HCT116 (cell line): ENCODE measurements at regions not wholly inside any gene's neighbourhood (a gene's known extent, or its start where the extent isn't known, plus 50 kb on each side); places are given as distances from the start of the nearest gene placed in this dataset.

Source experiments
- ATAC-seq: fragments of 200-7000 bp; cut with Tn5 transposase; 2 replicates; pipeline ENCODE4 v1.9.1; 2020; ENCODE audit warnings: mild to moderate bottlenecking, moderate library complexity
- BruUV-seq: library from RNA; stranded (reverse); fragments of 400-500 nt; replicated peaks from 2 replicates; lab custom pipeline; 2021; lab: Mats Ljungman, UMichigan
- CTCF ChIA-PET: fragments of 300-600 bp; sonication (Branson Sonifier 250); formaldehyde crosslinking; loops from one replicate; lab custom pipeline; 2021; ENCODE audit warnings: antibody characterized with exemption; lab: Charles Lee
- POLR2A ChIA-PET: fragments of 300-600, 350-600 bp; sonication (Branson Sonifier 250); formaldehyde crosslinking; loops from one replicate; lab custom pipeline; 2021; ENCODE audit warnings: antibody characterized with exemption; lab: Charles Lee
- RAD21 ChIA-PET, 2 experiments: fragments of 300-600 bp; sonication (Branson Sonifier 250); formaldehyde crosslinking; loops; one replicate each; lab custom pipeline; 2023; ENCODE audit warnings: low total read pairs in 2 of 2; ENCODE audit not compliant: uncharacterized antibody in 2 of 2, unreplicated experiment in 2 of 2, low non-redundant PET in 1 of 2; lab: Charles Lee
- DNase-seq: peaks from one replicate; pipeline ENCODE4 v3.0.0-alpha.2; 2010; ENCODE audit warnings: low read depth, low spot score
- H2AFZ ChIP-seq: fragments of 200-600 bp; shearing (Covaris generic), sonication (generic); 2 replicates; pipeline ENCODE4 v1.6.1; 2017; ENCODE audit warnings: low read depth, mixed run types, mixed read lengths, antibody characterized with exemption, low read length; ENCODE audit not compliant: poor library complexity, severe bottlenecking
- H3K27ac ChIP-seq: 2 replicates; pipeline ENCODE4 v1.5.1; 2012; ENCODE audit warnings: low read depth, low read length
- H3K27me3 ChIP-seq: fragments of 200-600 bp; sonication (generic); 2 replicates; pipeline ENCODE4 v1.6.1; 2016; ENCODE audit warnings: mixed run types, low read length, mixed read lengths; ENCODE audit not compliant: insufficient read depth
- H3K36me3 ChIP-seq, 2 experiments: fragments of 200-500 bp in 1 of 2; fragments of 200-600 bp in 1 of 2; sonication (Bioruptor generic) in 1 of 2; sonication (generic) in 1 of 2; 2 replicates each; pipeline versions ENCODE4 v1.5.1 to v1.6.1; 2014 to 2016; ENCODE audit warnings: low read length in 2 of 2, inconsistent platforms in 1 of 2, mixed read lengths in 1 of 2, mixed run types in 1 of 2; ENCODE audit not compliant: insufficient read depth in 2 of 2, control insufficient read depth in 1 of 2
- H3K4me1 ChIP-seq, 2 experiments: fragments of 200-600 bp in 1 of 2; sonication (generic) in 1 of 2; 2 replicates each; pipeline versions ENCODE4 v1.5.1 to v1.6.1; 2012 to 2017; ENCODE audit warnings: low read length in 2 of 2, inconsistent platforms in 1 of 2, mild to moderate bottlenecking in 1 of 2, mixed read lengths in 1 of 2, mixed run types in 1 of 2, moderate library complexity in 1 of 2; ENCODE audit not compliant: insufficient read depth in 2 of 2, control insufficient read depth in 1 of 2
- H3K4me2 ChIP-seq: fragments of 200-600 bp; sonication (generic); 2 replicates; pipeline ENCODE4 v1.6.1; 2017; ENCODE audit warnings: mixed run types, low read length, mixed read lengths
- H3K4me3 ChIP-seq, 2 experiments: fragments of 200-600 bp in 1 of 2; sonication (generic) in 1 of 2; replicated peaks in 1 of 2; 2 replicates each; pipeline ENCODE4 v1.5.1; 2011 to 2016; ENCODE audit warnings: low read length in 2 of 2, control low read depth in 1 of 2, low read depth in 1 of 2, mild to moderate bottlenecking in 1 of 2, mixed read lengths in 1 of 2, mixed run types in 1 of 2
- H3K79me2 ChIP-seq: fragments of 200-600 bp; sonication (generic); 2 replicates; pipeline ENCODE4 v1.6.1; 2017; ENCODE audit warnings: mild to moderate bottlenecking, mixed run types, low read length, moderate library complexity, mixed read lengths; ENCODE audit not compliant: insufficient read depth
- H3K9ac ChIP-seq: fragments of 200-600 bp; sonication (generic); 2 replicates; pipeline ENCODE4 v1.6.1; 2016; ENCODE audit warnings: low read length, mixed read lengths
- H3K9me2 ChIP-seq: fragments of 200-600 bp; sonication (generic), shearing (Covaris generic); 2 replicates; pipeline ENCODE4 v1.6.1; 2017; ENCODE audit warnings: mixed run types, mild to moderate bottlenecking, moderate library complexity; ENCODE audit not compliant: insufficient read depth
- H3K9me3 ChIP-seq, 2 experiments: fragments of 200-500 bp in 1 of 2; fragments of 200-600 bp in 1 of 2; sonication (Bioruptor generic) in 1 of 2; sonication (generic) in 1 of 2; 2 replicates each; pipeline ENCODE4 v1.6.1; 2014 to 2017; ENCODE audit warnings: low read length in 2 of 2, mixed read lengths in 2 of 2, inconsistent platforms in 1 of 2, low read depth in 1 of 2, mild to moderate bottlenecking in 1 of 2, mixed run types in 1 of 2, moderate library complexity in 1 of 2; ENCODE audit not compliant: control insufficient read depth in 1 of 2, insufficient read depth in 1 of 2
- H4K20me1 ChIP-seq: fragments of 200-600 bp; sonication (generic), shearing (Covaris generic); 2 replicates; pipeline ENCODE4 v1.6.1; 2017; ENCODE audit warnings: mixed run types, mild to moderate bottlenecking, moderate library complexity; ENCODE audit not compliant: insufficient read depth
- CEBPB ChIP-seq: IDR thresholded peaks from 2 replicates; pipeline ENCODE4 v1.6.1; 2012; ENCODE audit warnings: low read depth
- ELF1 ChIP-seq: IDR thresholded peaks from 2 replicates; pipeline ENCODE4 v1.6.1; 2012; ENCODE audit warnings: low read depth, borderline replicate concordance
- POLR2A ChIP-seq: IDR thresholded peaks from 2 replicates; pipeline ENCODE4 v1.7.0; 2011; ENCODE audit warnings: borderline replicate concordance; ENCODE audit not compliant: insufficient read depth, insufficient read length; ENCODE audit errors: extremely low read depth
- POLR2AphosphoS5 ChIP-seq: IDR thresholded peaks from 2 replicates; pipeline ENCODE4 v1.6.1; 2011; ENCODE audit warnings: mild to moderate bottlenecking, low read depth, low read length, moderate library complexity
- RAD21 ChIP-seq: IDR thresholded peaks from 2 replicates; pipeline ENCODE4 v1.6.1; 2012; ENCODE audit warnings: low read depth, mild to moderate bottlenecking
- SP1 ChIP-seq: IDR thresholded peaks from 2 replicates; pipeline ENCODE4 v1.6.1; 2012; ENCODE audit warnings: low read depth
- TCF7L2 ChIP-seq: IDR thresholded peaks from 2 replicates; pipeline ENCODE4 v1.7.0; 2011; ENCODE audit warnings: borderline replicate concordance, inconsistent platforms; ENCODE audit not compliant: insufficient read depth, insufficient read length; ENCODE audit errors: extremely low read depth
- ZFX ChIP-seq: fragments of 450-650 bp; IDR thresholded peaks from 2 replicates; pipeline ENCODE4 v1.6.1; 2017
- ZNF274 ChIP-seq: fragments of 200-500 bp; sonication (Bioruptor generic); IDR thresholded peaks from 2 replicates; pipeline ENCODE4 v1.6.1; 2014; ENCODE audit warnings: mild to moderate bottlenecking, low read depth, low read length, inconsistent platforms
- intact Hi-C: fragments of 100-400 bp; cut with micrococcal nuclease; formaldehyde crosslinking; loops from 2 replicates; pipeline ENCODE4 v1.10.0; 2022
- TF ChIP-seq, protein P1 (sequence below): IDR thresholded peaks from 2 replicates; pipeline ENCODE4 v1.6.1; 2012
- TF ChIP-seq, protein P2 (sequence below): IDR thresholded peaks from 2 replicates; pipeline ENCODE4 v1.6.1; 2012; ENCODE audit warnings: low read depth

DNA sequence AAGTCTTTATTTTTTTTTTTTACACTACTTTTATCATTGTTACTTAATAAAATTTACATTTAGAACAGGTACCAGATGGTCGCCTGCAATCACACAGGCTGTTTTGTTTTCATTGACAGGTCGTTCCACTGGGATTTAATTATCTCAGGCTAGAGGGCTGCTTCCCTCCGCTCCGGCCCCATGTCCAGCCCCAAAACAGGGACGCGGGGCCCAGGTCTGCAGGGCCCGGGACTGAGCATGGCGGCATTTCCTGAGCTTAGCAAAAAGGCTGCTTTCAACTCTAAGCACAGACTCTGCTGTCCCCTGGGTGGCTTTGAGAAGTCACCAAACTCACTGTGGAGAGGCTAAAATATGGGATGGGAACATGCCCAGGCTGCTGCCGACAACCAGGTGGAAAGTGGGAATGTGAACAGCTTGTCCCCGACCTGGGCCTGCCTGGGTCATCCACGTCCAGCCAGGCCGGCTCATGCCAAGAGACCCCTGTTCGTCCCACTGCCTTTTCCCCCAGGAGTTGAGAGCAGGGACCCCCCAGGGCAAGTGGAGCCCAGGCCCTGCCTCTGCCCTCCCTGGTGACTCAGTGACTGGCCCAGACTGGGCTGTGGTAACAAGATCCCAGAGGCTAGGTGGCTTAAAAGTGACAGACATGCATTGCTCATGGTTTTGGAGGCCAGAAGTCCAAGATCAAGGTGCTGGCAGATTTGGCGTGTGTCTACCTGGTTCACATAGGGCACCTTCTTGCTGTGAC lies 150.0 kb downstream of the SHANK2 start:
- no peaks in the 10 kb centered on the region for H3K27me3 ChIP-seq

DNA sequence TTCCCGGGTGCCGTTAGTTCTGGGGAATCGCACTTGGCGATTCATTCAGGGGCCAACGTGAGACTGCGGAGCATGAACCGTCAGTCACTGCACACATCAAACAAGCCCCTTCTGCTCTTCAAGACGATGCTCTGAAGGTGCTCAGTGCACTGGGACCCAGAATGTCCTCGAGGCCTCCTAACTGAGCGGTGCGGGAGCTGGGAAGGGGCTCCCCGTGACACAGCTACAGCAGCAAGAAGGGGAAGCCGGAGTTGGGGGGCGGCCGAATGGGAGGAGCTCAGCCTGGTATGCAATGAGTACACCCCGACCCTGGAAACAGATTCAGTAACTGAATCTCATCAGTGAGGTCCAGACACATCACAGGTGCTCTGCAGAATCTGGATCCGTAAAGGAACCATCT lies 150.8 kb downstream of the SHANK2 start:
- RAD21 ChIA-PET, result no interaction called here
- Histone ChIP-seq H3K4me3 (no peak overlapping the region), H3K9me3 (no peaks in the 10 kb centered on the region), H3K36me3 (no peaks in the 10 kb centered on the region), H3K79me2 (no peaks in the 10 kb centered on the region), H3K27me3 (no peaks in the 10 kb centered on the region), H3K9me2 (no peaks in the 10 kb centered on the region), H3K4me2 (no peak overlapping the region), H4K20me1 (no peaks in the 10 kb centered on the region), H3K4me1 (no peaks in the 10 kb centered on the region), H3K9ac (no peak overlapping the region), H3K27ac (no peak overlapping the region), H2AFZ (no peak overlapping the region)
- DNase-seq, result no peak
- no peak for ATAC-seq
- POLR2A ChIA-PET, result no interaction called here
- TF ChIP-seq, protein P1, sequence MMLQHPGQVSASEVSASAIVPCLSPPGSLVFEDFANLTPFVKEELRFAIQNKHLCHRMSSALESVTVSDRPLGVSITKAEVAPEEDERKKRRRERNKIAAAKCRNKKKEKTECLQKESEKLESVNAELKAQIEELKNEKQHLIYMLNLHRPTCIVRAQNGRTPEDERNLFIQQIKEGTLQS, result no peak
- TF ChIP-seq TCF7L2, result no peak
- TF ChIP-seq ZNF274, result no peak
- TF ChIP-seq ZFX, result no peak
- TF ChIP-seq, protein P2, sequence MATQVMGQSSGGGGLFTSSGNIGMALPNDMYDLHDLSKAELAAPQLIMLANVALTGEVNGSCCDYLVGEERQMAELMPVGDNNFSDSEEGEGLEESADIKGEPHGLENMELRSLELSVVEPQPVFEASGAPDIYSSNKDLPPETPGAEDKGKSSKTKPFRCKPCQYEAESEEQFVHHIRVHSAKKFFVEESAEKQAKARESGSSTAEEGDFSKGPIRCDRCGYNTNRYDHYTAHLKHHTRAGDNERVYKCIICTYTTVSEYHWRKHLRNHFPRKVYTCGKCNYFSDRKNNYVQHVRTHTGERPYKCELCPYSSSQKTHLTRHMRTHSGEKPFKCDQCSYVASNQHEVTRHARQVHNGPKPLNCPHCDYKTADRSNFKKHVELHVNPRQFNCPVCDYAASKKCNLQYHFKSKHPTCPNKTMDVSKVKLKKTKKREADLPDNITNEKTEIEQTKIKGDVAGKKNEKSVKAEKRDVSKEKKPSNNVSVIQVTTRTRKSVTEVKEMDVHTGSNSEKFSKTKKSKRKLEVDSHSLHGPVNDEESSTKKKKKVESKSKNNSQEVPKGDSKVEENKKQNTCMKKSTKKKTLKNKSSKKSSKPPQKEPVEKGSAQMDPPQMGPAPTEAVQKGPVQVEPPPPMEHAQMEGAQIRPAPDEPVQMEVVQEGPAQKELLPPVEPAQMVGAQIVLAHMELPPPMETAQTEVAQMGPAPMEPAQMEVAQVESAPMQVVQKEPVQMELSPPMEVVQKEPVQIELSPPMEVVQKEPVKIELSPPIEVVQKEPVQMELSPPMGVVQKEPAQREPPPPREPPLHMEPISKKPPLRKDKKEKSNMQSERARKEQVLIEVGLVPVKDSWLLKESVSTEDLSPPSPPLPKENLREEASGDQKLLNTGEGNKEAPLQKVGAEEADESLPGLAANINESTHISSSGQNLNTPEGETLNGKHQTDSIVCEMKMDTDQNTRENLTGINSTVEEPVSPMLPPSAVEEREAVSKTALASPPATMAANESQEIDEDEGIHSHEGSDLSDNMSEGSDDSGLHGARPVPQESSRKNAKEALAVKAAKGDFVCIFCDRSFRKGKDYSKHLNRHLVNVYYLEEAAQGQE, result no peak
- TF ChIP-seq RAD21, result no peak
- no peak for TF ChIP-seq POLR2AphosphoS5
- TF ChIP-seq ELF1, result no peak
- no peak for TF ChIP-seq CEBPB
- TF ChIP-seq SP1, result no peak
- CTCF ChIA-PET, result no interaction called here
- intact Hi-C loops, result no loop called here
- BruUV-seq, result no TSS peak

More for the DNA sequence above, 150.0 kb downstream of the SHANK2 start:
- Histone ChIP-seq H3K4me2 (no peak overlapping the region), H3K79me2 (no peaks in the 10 kb centered on the region), H3K27ac (no peak overlapping the region), H3K9me3 (no peaks in the 10 kb centered on the region), H3K9ac (no peak overlapping the region), H3K4me1 (no peaks in the 10 kb centered on the region), H3K4me3 (no peak overlapping the region), H3K36me3 (no peaks in the 10 kb centered on the region), H4K20me1 (no peaks in the 10 kb centered on the region), H3K9me2 (no peaks in the 10 kb centered on the region), H2AFZ (no peak overlapping the region)
- CTCF ChIA-PET, result no interaction called here
- intact Hi-C loops, result no loop called here
- TF ChIP-seq POLR2A (no peak), ZNF274 (no peak)
- no peak for ATAC-seq
- POLR2A ChIA-PET, result no interaction called here
- DNase-seq, result no peak
- RAD21 ChIA-PET, result no interaction called here
- no TSS peak for BruUV-seq
